ENCODE measurements at regions not wholly inside any gene's neighbourhood (a gene's known extent, or its start where the extent isn't known, plus 50 kb on each side); places are given as distances from the start of the nearest gene placed in this dataset.

- TF ChIP-seq ESRRG (CRISPR knock-in tag; IDR thresholded peaks at IDR 0.05) = no peak
- TF ChIP-seq, protein P1, sequence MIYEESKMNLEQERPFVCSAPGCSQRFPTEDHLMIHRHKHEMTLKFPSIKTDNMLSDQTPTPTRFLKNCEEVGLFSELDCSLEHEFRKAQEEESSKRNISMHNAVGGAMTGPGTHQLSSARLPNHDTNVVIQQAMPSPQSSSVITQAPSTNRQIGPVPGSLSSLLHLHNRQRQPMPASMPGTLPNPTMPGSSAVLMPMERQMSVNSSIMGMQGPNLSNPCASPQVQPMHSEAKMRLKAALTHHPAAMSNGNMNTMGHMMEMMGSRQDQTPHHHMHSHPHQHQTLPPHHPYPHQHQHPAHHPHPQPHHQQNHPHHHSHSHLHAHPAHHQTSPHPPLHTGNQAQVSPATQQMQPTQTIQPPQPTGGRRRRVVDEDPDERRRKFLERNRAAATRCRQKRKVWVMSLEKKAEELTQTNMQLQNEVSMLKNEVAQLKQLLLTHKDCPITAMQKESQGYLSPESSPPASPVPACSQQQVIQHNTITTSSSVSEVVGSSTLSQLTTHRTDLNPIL (CRISPR knock-in tag; IDR thresholded peaks at IDR 0.05; ENCODE audit: low read depth) = no peak
- TF ChIP-seq, protein P2, sequence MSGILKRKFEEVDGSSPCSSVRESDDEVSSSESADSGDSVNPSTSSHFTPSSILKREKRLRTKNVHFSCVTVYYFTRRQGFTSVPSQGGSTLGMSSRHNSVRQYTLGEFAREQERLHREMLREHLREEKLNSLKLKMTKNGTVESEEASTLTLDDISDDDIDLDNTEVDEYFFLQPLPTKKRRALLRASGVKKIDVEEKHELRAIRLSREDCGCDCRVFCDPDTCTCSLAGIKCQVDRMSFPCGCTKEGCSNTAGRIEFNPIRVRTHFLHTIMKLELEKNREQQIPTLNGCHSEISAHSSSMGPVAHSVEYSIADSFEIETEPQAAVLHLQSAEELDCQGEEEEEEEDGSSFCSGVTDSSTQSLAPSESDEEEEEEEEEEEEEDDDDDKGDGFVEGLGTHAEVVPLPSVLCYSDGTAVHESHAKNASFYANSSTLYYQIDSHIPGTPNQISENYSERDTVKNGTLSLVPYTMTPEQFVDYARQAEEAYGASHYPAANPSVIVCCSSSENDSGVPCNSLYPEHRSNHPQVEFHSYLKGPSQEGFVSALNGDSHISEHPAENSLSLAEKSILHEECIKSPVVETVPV (CRISPR knock-in tag; IDR thresholded peaks at IDR 0.05) = no peak
- TF ChIP-seq ZFP3 (CRISPR knock-in tag; IDR thresholded peaks at IDR 0.05) = no peak
- TF ChIP-seq TCF4 (CRISPR knock-in tag; IDR thresholded peaks at IDR 0.05; ENCODE audit: borderline replicate concordance) = no peak
- no peak for TF ChIP-seq GLIS3 (CRISPR knock-in tag; IDR thresholded peaks at IDR 0.05)
- no peak for TF ChIP-seq ZNF565 (CRISPR knock-in tag; conservative IDR thresholded peaks at IDR 0.05; ENCODE audit: low read depth)
- no peak for TF ChIP-seq ZNF8 (CRISPR knock-in tag; IDR thresholded peaks at IDR 0.05)
- TF ChIP-seq ISL1 (CRISPR knock-in tag; IDR thresholded peaks at IDR 0.05) = no peak
- TF ChIP-seq ZC3H10 (CRISPR knock-in tag; IDR thresholded peaks at IDR 0.05) = no peak
- TF ChIP-seq CSDC2 (CRISPR knock-in tag; IDR thresholded peaks at IDR 0.05) = no peak
- TF ChIP-seq, protein P3, sequence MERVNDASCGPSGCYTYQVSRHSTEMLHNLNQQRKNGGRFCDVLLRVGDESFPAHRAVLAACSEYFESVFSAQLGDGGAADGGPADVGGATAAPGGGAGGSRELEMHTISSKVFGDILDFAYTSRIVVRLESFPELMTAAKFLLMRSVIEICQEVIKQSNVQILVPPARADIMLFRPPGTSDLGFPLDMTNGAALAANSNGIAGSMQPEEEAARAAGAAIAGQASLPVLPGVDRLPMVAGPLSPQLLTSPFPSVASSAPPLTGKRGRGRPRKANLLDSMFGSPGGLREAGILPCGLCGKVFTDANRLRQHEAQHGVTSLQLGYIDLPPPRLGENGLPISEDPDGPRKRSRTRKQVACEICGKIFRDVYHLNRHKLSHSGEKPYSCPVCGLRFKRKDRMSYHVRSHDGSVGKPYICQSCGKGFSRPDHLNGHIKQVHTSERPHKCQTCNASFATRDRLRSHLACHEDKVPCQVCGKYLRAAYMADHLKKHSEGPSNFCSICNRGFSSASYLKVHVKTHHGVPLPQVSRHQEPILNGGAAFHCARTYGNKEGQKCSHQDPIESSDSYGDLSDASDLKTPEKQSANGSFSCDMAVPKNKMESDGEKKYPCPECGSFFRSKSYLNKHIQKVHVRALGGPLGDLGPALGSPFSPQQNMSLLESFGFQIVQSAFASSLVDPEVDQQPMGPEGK (CRISPR knock-in tag; IDR thresholded peaks at IDR 0.05; ENCODE audit: borderline replicate concordance) = no peak
- TF ChIP-seq SNAI2 (CRISPR knock-in tag; IDR thresholded peaks at IDR 0.05) = no peak
- TF ChIP-seq ARNTL (CRISPR knock-in tag; IDR thresholded peaks at IDR 0.05; ENCODE audit: borderline replicate concordance, low read depth) = no peak
These were observed 100.3 kb downstream of the LLPH start for GRCh38 chr12:66030217-66030781.

All from SK-N-SH treated with all-trans-retinoic acid at 6 μM for 48 hours (cell line).